PFSK-1 (cell line): ENCODE measurements at regions not wholly inside any gene's neighbourhood (a gene's known extent, or its start where the extent isn't known, plus 50 kb on each side); places are given as distances from the start of the nearest gene placed in this dataset.

ENCODE experiments used
- FOXP2 ChIP-seq: optimal IDR thresholded peaks from 2 replicates; pipeline ENCODE3; 2011; ENCODE audit warnings: borderline replicate concordance, control low read depth, inconsistent platforms; ENCODE audit not compliant: insufficient read depth; ENCODE audit errors: extremely low read length, extremely low read depth
- POLR2AphosphoS5 ChIP-seq: IDR thresholded peaks from 2 replicates; pipeline ENCODE4 v1.6.1; 2012; ENCODE audit warnings: low read depth, mild to moderate bottlenecking, control low read depth, low read length, moderate library complexity
- TAF1 ChIP-seq: IDR thresholded peaks from 2 replicates; pipeline ENCODE4 v1.6.1; 2012; ENCODE audit warnings: low read length, control low read depth, borderline replicate concordance; ENCODE audit not compliant: insufficient read depth
- TF ChIP-seq, protein P1 (sequence below), 2 experiments: IDR thresholded peaks; 2 replicates each; pipeline versions ENCODE4 v1.6.1 to v1.8.0; 2011 to 2012; ENCODE audit warnings: low read depth in 2 of 2, low read length in 2 of 2, control low read depth in 1 of 2, inconsistent platforms in 1 of 2, mild to moderate bottlenecking in 1 of 2, moderate library complexity in 1 of 2; ENCODE audit not compliant: insufficient read depth in 1 of 2

DNA sequence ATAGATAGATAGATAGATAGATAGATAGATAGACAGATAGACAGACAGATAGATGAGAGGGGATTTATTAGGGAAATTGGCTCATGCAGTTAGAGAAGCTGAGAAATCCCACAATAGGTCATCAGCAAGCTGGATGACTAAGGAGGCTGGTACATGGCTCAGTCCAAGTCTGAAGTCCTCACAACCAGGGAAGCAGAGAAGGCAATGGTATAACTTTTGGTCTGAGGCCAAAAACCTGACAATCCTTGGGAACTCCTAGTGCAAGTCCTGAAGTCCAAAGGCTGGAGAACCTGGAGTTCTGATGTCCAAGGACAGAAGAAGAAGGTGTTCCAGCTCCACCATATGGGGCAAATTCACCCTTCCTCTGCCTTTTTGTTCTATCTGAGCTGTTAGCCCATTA is 517.6 kb upstream of the ATP2B1 start:
- TF ChIP-seq POLR2AphosphoS5 (no peak), FOXP2 (no peak), TAF1 (no peak)
- TF ChIP-seq, protein P1, sequence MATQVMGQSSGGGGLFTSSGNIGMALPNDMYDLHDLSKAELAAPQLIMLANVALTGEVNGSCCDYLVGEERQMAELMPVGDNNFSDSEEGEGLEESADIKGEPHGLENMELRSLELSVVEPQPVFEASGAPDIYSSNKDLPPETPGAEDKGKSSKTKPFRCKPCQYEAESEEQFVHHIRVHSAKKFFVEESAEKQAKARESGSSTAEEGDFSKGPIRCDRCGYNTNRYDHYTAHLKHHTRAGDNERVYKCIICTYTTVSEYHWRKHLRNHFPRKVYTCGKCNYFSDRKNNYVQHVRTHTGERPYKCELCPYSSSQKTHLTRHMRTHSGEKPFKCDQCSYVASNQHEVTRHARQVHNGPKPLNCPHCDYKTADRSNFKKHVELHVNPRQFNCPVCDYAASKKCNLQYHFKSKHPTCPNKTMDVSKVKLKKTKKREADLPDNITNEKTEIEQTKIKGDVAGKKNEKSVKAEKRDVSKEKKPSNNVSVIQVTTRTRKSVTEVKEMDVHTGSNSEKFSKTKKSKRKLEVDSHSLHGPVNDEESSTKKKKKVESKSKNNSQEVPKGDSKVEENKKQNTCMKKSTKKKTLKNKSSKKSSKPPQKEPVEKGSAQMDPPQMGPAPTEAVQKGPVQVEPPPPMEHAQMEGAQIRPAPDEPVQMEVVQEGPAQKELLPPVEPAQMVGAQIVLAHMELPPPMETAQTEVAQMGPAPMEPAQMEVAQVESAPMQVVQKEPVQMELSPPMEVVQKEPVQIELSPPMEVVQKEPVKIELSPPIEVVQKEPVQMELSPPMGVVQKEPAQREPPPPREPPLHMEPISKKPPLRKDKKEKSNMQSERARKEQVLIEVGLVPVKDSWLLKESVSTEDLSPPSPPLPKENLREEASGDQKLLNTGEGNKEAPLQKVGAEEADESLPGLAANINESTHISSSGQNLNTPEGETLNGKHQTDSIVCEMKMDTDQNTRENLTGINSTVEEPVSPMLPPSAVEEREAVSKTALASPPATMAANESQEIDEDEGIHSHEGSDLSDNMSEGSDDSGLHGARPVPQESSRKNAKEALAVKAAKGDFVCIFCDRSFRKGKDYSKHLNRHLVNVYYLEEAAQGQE (IDR thresholded peaks at IDR 0.05; ENCODE audit: insufficient read depth in 1 of 2, low read depth in 2 of 2, low read length in 2 of 2), result no peak
